Kidney (tissue), 13 donors: ENCODE measurements at regions not wholly inside any gene's neighbourhood (a gene's known extent, or its start where the extent isn't known, plus 50 kb on each side); places are given as distances from the start of the nearest gene placed in this dataset.

ENCODE experiments used
- DNase-seq, 5 donors: peaks; one replicate each; pipeline ENCODE4 v3.0.0-alpha.2; 2013 to 2020
- FAIRE-seq: peaks from 2 replicates; lab custom pipeline; 2012; peaks lifted over from hg19 to GRCh38; lab: Jason Lieb, UNC
- H3K27ac ChIP-seq, 2 donors: one replicate each; pipeline ENCODE4 v1.7.0; 2013; ENCODE audit warnings: low read depth in 2 of 2, low read length in 2 of 2, inconsistent platforms in 1 of 2
- H3K27me3 ChIP-seq: one replicate; pipeline ENCODE4 v1.7.1; 2013; ENCODE audit warnings: low read length, inconsistent platforms; ENCODE audit not compliant: control insufficient read depth, insufficient read depth
- H3K36me3 ChIP-seq, 3 donors: one replicate each; pipeline versions ENCODE4 v1.7.0 to v1.7.1; 2013; ENCODE audit warnings: low read length in 3 of 3, control low read depth in 1 of 3, inconsistent platforms in 1 of 3; ENCODE audit not compliant: insufficient read depth in 3 of 3, control insufficient read depth in 2 of 3
- H3K4me1 ChIP-seq, 3 donors: one replicate each; pipeline versions ENCODE4 v1.7.0 to v1.7.1; 2013; ENCODE audit warnings: low read length in 3 of 3, inconsistent platforms in 1 of 3, low read depth in 1 of 3; ENCODE audit not compliant: control insufficient read depth in 2 of 3, insufficient read depth in 2 of 3
- H3K4me3 ChIP-seq, 3 donors: one replicate each; pipeline versions ENCODE4 v1.7.0 to v1.8.1; 2013; ENCODE audit warnings: low read length in 3 of 3, control low read depth in 1 of 3, inconsistent platforms in 1 of 3
- H3K9ac ChIP-seq, 3 donors: one replicate each; pipeline versions ENCODE4 v1.7.0 to v1.7.1; 2013; ENCODE audit warnings: low read length in 3 of 3, control low read depth in 1 of 3, inconsistent platforms in 1 of 3
- H3K9me3 ChIP-seq, 3 donors: one replicate each; pipeline versions ENCODE4 v1.7.0 to v1.7.1; 2013; ENCODE audit warnings: low read length in 3 of 3, control low read depth in 1 of 3, inconsistent platforms in 1 of 3; ENCODE audit not compliant: control insufficient read depth in 2 of 3, insufficient read depth in 1 of 3
- CTCF ChIP-seq: IDR thresholded peaks from 3 replicates; pipeline ENCODE4 v1.5.1; 2012; ENCODE audit warnings: mild to moderate bottlenecking, moderate library complexity, borderline replicate concordance; ENCODE audit not compliant: insufficient read depth; ENCODE audit errors: extremely low read depth
- intact Hi-C: fragments of 100-400 bp; cut with DNase I; formaldehyde crosslinking; loops from one replicate; pipeline ENCODE4 v1.11.1; 2022
- donor health status: control.
- donor health status: control.
- donor health status: control.
- donor health status: control.
- donor health status: control.
- donor health status: DM: yes; HTN: yes; CAD: no.
- donor health status: Normal renal cell carcinoma (clear cell type).

GRCh38 chr5:116853992-116854391, 279.4 kb upstream of the SEMA6A start:
- Histone ChIP-seq H3K9me3 (no peaks in the 10 kb centered on the region), H3K4me3 (no peak overlapping the region), H3K27me3 (no peaks in the 10 kb centered on the region), H3K36me3 (no peaks in the 10 kb centered on the region), H3K9ac (no peak overlapping the region), H3K4me1 (no peaks in the 10 kb centered on the region), H3K27ac (no peak overlapping the region)
- no peak for DNase-seq
- intact Hi-C loops: no loop called here
- no peak for TF ChIP-seq CTCF
- no peak for FAIRE-seq

- no peak for TF ChIP-seq CTCF
- intact Hi-C loops: no loop called here
- no peaks in the 10 kb centered on the region for H3K9me3 ChIP-seq
- no peaks in the 10 kb centered on the region for H3K27me3 ChIP-seq
- no peaks in the 10 kb centered on the region for H3K4me1 ChIP-seq
- H3K9ac ChIP-seq: no peak overlapping the region
- no peaks in the 10 kb centered on the region for H3K36me3 ChIP-seq
- DNase-seq (peak in 2 of 5 donors; percentile 59 to 64), FAIRE-seq (no peak)
- H3K27ac ChIP-seq: no peak overlapping the region
- H3K4me3 ChIP-seq: no peak overlapping the region
These were observed 274.4 kb upstream of the SEMA6A start for GRCh38 chr5:116848954-116849581.

DNA sequence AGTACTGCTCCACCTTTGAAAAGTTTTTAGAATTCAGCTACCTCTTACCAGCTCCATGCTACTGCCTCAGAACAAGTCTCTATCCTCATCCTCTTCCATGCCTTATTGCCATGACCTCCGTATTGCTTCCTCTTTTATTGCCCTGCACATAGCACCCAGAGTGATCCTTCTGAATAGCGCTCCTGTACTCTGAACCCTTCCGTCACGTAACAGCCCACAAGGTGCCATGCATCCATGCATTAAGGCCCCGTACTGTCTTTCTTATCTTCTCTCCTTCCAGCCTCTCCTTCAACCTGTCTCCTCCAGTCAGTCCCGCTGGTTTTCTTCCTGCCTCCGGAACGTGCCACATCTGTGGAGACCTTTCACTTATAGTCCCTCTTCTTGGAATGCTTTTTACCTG, 273.3 kb upstream of the SEMA6A start:
- Histone ChIP-seq H3K4me1 (no peaks in the 10 kb centered on the region), H3K9me3 (no peaks in the 10 kb centered on the region), H3K27ac (no peak overlapping the region), H3K27me3 (no peaks in the 10 kb centered on the region), H3K4me3 (no peak overlapping the region), H3K9ac (no peak overlapping the region), H3K36me3 (no peaks in the 10 kb centered on the region)
- no peak for DNase-seq
- TF ChIP-seq CTCF: no peak
- intact Hi-C loops: no loop called here
- no peak for FAIRE-seq

- no peak for TF ChIP-seq CTCF
These were observed 269.4 kb upstream of the SEMA6A start for GRCh38 chr5:116844015-116844414.

More at GRCh38 chr5:116844015-116844414, 269.4 kb upstream of the SEMA6A start:
- H3K4me1 ChIP-seq: no peaks in the 10 kb centered on the region
- FAIRE-seq (no peak), DNase-seq (no peak)
- H3K27ac ChIP-seq: no peak overlapping the region
- H3K9ac ChIP-seq: no peak overlapping the region
- no peak overlapping the region for H3K4me3 ChIP-seq
- H3K36me3 ChIP-seq: no peaks in the 10 kb centered on the region
- H3K9me3 ChIP-seq: no peaks in the 10 kb centered on the region
- no peaks in the 10 kb centered on the region for H3K27me3 ChIP-seq
- intact Hi-C loops: no loop called here
